ENCODE measurements at regions not wholly inside any gene's neighbourhood (a gene's known extent, or its start where the extent isn't known, plus 50 kb on each side); places are given as distances from the start of the nearest gene placed in this dataset.

- Histone ChIP-seq H3K4me2 (no peak overlapping the region), H3K4me3 (no peak overlapping the region), H3K4me1 (peaks cover 24% of the 10 kb centered on the region), H2AFZ (replicated peaks) (no peak overlapping the region), H3K9ac (no peak overlapping the region), H3K36me3 (no peaks in the 10 kb centered on the region), H4K20me1 (ENCODE audit: low read depth) (no peaks in the 10 kb centered on the region), H3K9me3 (ENCODE audit: low read depth) (no peaks in the 10 kb centered on the region), H3F3A (ENCODE audit: low read depth) (peaks cover 5% of the 10 kb centered on the region), H3K27me3 (no peaks in the 10 kb centered on the region), H3K79me2 (ENCODE audit: low read depth) (no peaks in the 10 kb centered on the region), H3K27ac (no peak overlapping the region)
- no peaks in the 10 kb centered on the region for H3K36me3 Mint-ChIP-seq
- no peak overlapping the region for H3K27ac Mint-ChIP-seq
- no peak overlapping the region for H3K4me3 Mint-ChIP-seq
- TF ChIP-seq EZH2phosphoT487 (IDR thresholded peaks at IDR 0.05) (no peak), EZH2 (IDR thresholded peaks at IDR 0.05) (no peak), CTCF (IDR thresholded peaks at IDR 0.05) (no peak)
- peaks cover 29% of the 10 kb centered on the region for H3K4me1 Mint-ChIP-seq
- no peak for DNase-seq (ENCODE audit: low spot score)
- no peaks in the 10 kb centered on the region for H3K27me3 Mint-ChIP-seq (ENCODE audit: insufficient read depth, low read depth)
- no peaks in the 10 kb centered on the region for H3K9me3 Mint-ChIP-seq
Observed at GRCh38 chr2:103875531-103875930, 978.4 kb upstream of the POU3F3 start.

GRCh38 chr2:103876611-103877010 is 977.3 kb upstream of the POU3F3 start:
- no peaks in the 10 kb centered on the region for H3K36me3 ChIP-seq
- H3K27ac ChIP-seq: no peak overlapping the region
- H3K4me2 ChIP-seq: no peak overlapping the region
- Mint-ChIP-seq H3K4me3 (no peak overlapping the region), H3K27me3 (ENCODE audit: insufficient read depth, low read depth) (no peaks in the 10 kb centered on the region), H3K36me3 (no peaks in the 10 kb centered on the region), H3K4me1 (peaks cover 33% of the 10 kb centered on the region), H3K9me3 (no peaks in the 10 kb centered on the region), H3K27ac (no peak overlapping the region)
- H3K9me3 ChIP-seq (ENCODE audit: low read depth): no peaks in the 10 kb centered on the region
- H3F3A ChIP-seq (ENCODE audit: low read depth): peaks cover 5% of the 10 kb centered on the region
- no peaks in the 10 kb centered on the region for H3K27me3 ChIP-seq
- no peak overlapping the region for H2AFZ ChIP-seq (replicated peaks)
- H4K20me1 ChIP-seq (ENCODE audit: low read depth): no peaks in the 10 kb centered on the region
- H3K4me1 ChIP-seq: peaks cover 24% of the 10 kb centered on the region
- no peak overlapping the region for H3K9ac ChIP-seq
- H3K79me2 ChIP-seq (ENCODE audit: low read depth): no peaks in the 10 kb centered on the region
- no peak for DNase-seq (ENCODE audit: low spot score)
- H3K4me3 ChIP-seq: no peak overlapping the region
- TF ChIP-seq EZH2phosphoT487 (IDR thresholded peaks at IDR 0.05): no peak
- no peak for TF ChIP-seq EZH2 (IDR thresholded peaks at IDR 0.05)
- no peak for TF ChIP-seq CTCF (IDR thresholded peaks at IDR 0.05)

GRCh38 chr2:103879101-103879500 is 974.8 kb upstream of the POU3F3 start:
- H3K4me3 Mint-ChIP-seq: no peak overlapping the region
- no peaks in the 10 kb centered on the region for H3K27me3 ChIP-seq
- no peaks in the 10 kb centered on the region for H3K27me3 Mint-ChIP-seq (ENCODE audit: insufficient read depth, low read depth)
- no peak for TF ChIP-seq CTCF (IDR thresholded peaks at IDR 0.05)
- peaks cover under 1% of the 10 kb centered on the region for H3F3A ChIP-seq (ENCODE audit: low read depth)
- H3K79me2 ChIP-seq (ENCODE audit: low read depth): no peaks in the 10 kb centered on the region
- DNase-seq (ENCODE audit: low spot score): no peak
- H4K20me1 ChIP-seq (ENCODE audit: low read depth): no peaks in the 10 kb centered on the region
- H3K4me1 Mint-ChIP-seq: peaks cover 35% of the 10 kb centered on the region
- no peaks in the 10 kb centered on the region for H3K9me3 ChIP-seq (ENCODE audit: low read depth)
- H3K36me3 Mint-ChIP-seq: no peaks in the 10 kb centered on the region
- H3K9me3 Mint-ChIP-seq: no peaks in the 10 kb centered on the region
- H3K4me2 ChIP-seq: no peak overlapping the region
- H3K27ac ChIP-seq: no peak overlapping the region
- no peak overlapping the region for H3K27ac Mint-ChIP-seq
- H3K9ac ChIP-seq: no peak overlapping the region
- no peak overlapping the region for H2AFZ ChIP-seq (replicated peaks)
- H3K4me1 ChIP-seq: peaks cover 13% of the 10 kb centered on the region
- H3K36me3 ChIP-seq: no peaks in the 10 kb centered on the region
- no peak overlapping the region for H3K4me3 ChIP-seq

Measured in neural progenitor cell (in vitro differentiated cells).